ENCODE measurements at regions not wholly inside any gene's neighbourhood (a gene's known extent, or its start where the extent isn't known, plus 50 kb on each side); places are given as distances from the start of the nearest gene placed in this dataset.
"Not testable (repeated sequence)": the region's sequence is repeated elsewhere in the genome, so short reads cannot be mapped to it uniquely, and the experiment has no call there.

GRCh38 chr12:34406228-34406995, 384.1 kb downstream of the ALG10 start:
- TF ChIP-seq CTCF (IDR thresholded peaks at IDR 0.05; ENCODE audit: low read depth, low read length), result no peak
- no peak overlapping the region for H3K4me3 ChIP-seq (ENCODE audit: low read depth, low read length)

GRCh38 chr12:34406996-34407300, 384.7 kb downstream of the ALG10 start:
- H3K4me3 ChIP-seq (ENCODE audit: low read depth, low read length), result no peak overlapping the region
- no peak for TF ChIP-seq CTCF (IDR thresholded peaks at IDR 0.05; ENCODE audit: low read depth, low read length)

GRCh38 chr12:34407813-34408212, 385.5 kb downstream of the ALG10 start:
- H3K4me3 ChIP-seq (ENCODE audit: low read depth, low read length), result no peak overlapping the region
- TF ChIP-seq CTCF (IDR thresholded peaks at IDR 0.05; ENCODE audit: low read depth, low read length), result no peak

DNA sequence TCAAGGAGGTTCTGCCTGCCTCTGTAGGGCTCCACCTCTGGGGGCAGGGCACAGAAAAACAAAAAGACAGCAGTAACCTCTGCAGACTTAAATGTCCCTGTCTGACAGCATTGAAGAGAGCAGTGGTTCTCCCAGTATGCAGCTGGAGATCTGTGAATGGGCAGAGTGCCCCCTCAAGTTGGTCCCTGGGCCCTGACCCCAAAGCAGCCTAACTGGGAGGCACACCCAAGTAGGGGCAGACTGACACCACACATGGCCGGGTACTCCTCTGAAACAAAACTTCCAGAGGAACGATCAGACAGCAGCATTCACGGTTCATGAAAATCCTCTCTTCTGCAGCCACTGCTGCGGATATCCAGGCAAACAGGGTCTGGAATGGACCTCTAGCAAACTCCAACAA, 409.2 kb downstream of the ALG10 start:
- H3K4me3 ChIP-seq (ENCODE audit: low read depth, low read length), result not testable (repeated sequence)
